KMS-11 (cell line): ENCODE measurements at regions not wholly inside any gene's neighbourhood (a gene's known extent, or its start where the extent isn't known, plus 50 kb on each side); places are given as distances from the start of the nearest gene placed in this dataset.

Experiments
- H2AFZ ChIP-seq: fragments of 200-600 bp; sonication (generic); 2 replicates; pipeline ENCODE4 v1.6.1; 2016; ENCODE audit warnings: antibody characterized with exemption, mixed run types, low read depth
- H3K27ac ChIP-seq: fragments of 200-600 bp; sonication (generic); 2 replicates; pipeline ENCODE4 v1.6.1; 2016; ENCODE audit warnings: mild to moderate bottlenecking, mixed run types
- H3K27me3 ChIP-seq: fragments of 200-600 bp; sonication (generic); 2 replicates; pipeline ENCODE4 v1.6.1; 2017; ENCODE audit warnings: mild to moderate bottlenecking, low read depth, mixed run types, moderate library complexity; ENCODE audit not compliant: insufficient read depth
- H3K36me3 ChIP-seq: fragments of 200-600 bp; sonication (generic); 2 replicates; pipeline ENCODE4 v1.6.1; 2017; ENCODE audit warnings: mild to moderate bottlenecking, mixed run types; ENCODE audit not compliant: insufficient read depth
- H3K4me1 ChIP-seq: fragments of 200-600 bp; sonication (generic); 2 replicates; pipeline ENCODE4 v1.6.1; 2016; ENCODE audit warnings: mild to moderate bottlenecking, low read depth, mixed run types; ENCODE audit not compliant: poor library complexity, severe bottlenecking
- H3K4me2 ChIP-seq: fragments of 200-600 bp; sonication (generic); 2 replicates; pipeline ENCODE4 v1.7.0; 2016; ENCODE audit warnings: mild to moderate bottlenecking, mixed run types
- H3K4me3 ChIP-seq: fragments of 200-600 bp; sonication (generic); IDR thresholded peaks from 2 replicates; pipeline ENCODE4 v1.6.1; 2017; ENCODE audit warnings: low read depth, low read length, mixed read lengths; ENCODE audit not compliant: insufficient read depth
- H3K79me2 ChIP-seq: fragments of 200-600 bp; sonication (generic); 2 replicates; pipeline ENCODE4 v1.6.1; 2016; ENCODE audit warnings: low read depth, mixed run types; ENCODE audit not compliant: insufficient read depth
- H3K9ac ChIP-seq: fragments of 200-600 bp; sonication (generic); 2 replicates; pipeline ENCODE4 v1.6.1; 2016; ENCODE audit warnings: mild to moderate bottlenecking, mixed run types
- H4K20me1 ChIP-seq: fragments of 200-600 bp; sonication (generic); 2 replicates; pipeline ENCODE4 v1.6.1; 2016; ENCODE audit warnings: mild to moderate bottlenecking, mixed run types; ENCODE audit not compliant: insufficient read depth
- CTCF ChIP-seq: fragments of 200-600 bp; sonication (generic); conservative IDR thresholded peaks from 2 replicates; pipeline ENCODE4 v1.6.1; 2017; ENCODE audit warnings: low read depth, mild to moderate bottlenecking, antibody characterized with exemption, low read length, moderate library complexity, mixed read lengths

GRCh38 chr5:92092239-92092638, 709.1 kb upstream of the ARRDC3 start:
- H3K4me3 ChIP-seq = no peak overlapping the region
- H3K36me3 ChIP-seq = no peaks in the 10 kb centered on the region
- H3K4me1 ChIP-seq = no peaks in the 10 kb centered on the region
- no peaks in the 10 kb centered on the region for H3K79me2 ChIP-seq
- H3K9ac ChIP-seq = no peak overlapping the region
- H4K20me1 ChIP-seq = no peaks in the 10 kb centered on the region
- H2AFZ ChIP-seq = no peak overlapping the region
- no peak overlapping the region for H3K4me2 ChIP-seq
- no peak for TF ChIP-seq CTCF
- H3K27me3 ChIP-seq = no peaks in the 10 kb centered on the region
- H3K27ac ChIP-seq = no peak overlapping the region

- Histone ChIP-seq H4K20me1 (no peaks in the 10 kb centered on the region), H3K4me2 (no peak overlapping the region), H3K79me2 (no peaks in the 10 kb centered on the region), H3K27me3 (no peaks in the 10 kb centered on the region), H3K4me3 (no peak overlapping the region), H3K9ac (no peak overlapping the region), H3K36me3 (no peaks in the 10 kb centered on the region), H2AFZ (no peak overlapping the region), H3K27ac (no peak overlapping the region), H3K4me1 (no peaks in the 10 kb centered on the region)
- no peak for TF ChIP-seq CTCF
Observed at GRCh38 chr5:92086059-92086811, 703.1 kb upstream of the ARRDC3 start.

- Histone ChIP-seq H3K4me1 (no peaks in the 10 kb centered on the region), H3K27me3 (no peaks in the 10 kb centered on the region), H2AFZ (peak overlapping the region; percentile 18; the same call in 1 of the 2 replicates), H3K4me2 (0 out of 2 replicates have a peak overlapping the region, but pooled peaks have one; percentile 11), H4K20me1 (no peaks in the 10 kb centered on the region), H3K36me3 (no peaks in the 10 kb centered on the region), H3K9ac (no peak overlapping the region), H3K79me2 (no peaks in the 10 kb centered on the region), H3K27ac (no peak overlapping the region), H3K4me3 (no peak overlapping the region)
- no peak for TF ChIP-seq CTCF
Observed at GRCh38 chr5:92081958-92082712, 699.0 kb upstream of the ARRDC3 start.

DNA sequence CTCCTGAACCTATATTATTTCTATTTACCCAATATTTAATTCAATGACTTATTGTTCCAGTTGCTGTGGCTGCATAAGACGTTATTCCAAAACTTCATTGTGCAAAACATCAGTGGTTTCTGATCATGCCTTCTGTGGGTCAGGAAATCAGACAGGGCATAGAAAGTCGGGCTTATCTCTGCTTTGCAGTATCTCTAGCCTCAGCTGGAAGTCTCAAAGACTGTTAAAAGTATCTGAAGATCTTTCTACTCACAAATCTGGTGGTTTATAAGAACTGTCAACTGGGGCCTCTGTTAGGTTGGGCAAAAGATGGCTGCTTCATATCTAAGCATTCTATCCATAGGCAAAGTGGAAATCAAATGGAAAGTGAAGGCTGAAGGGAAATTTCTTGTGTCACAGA, 687.7 kb upstream of the ARRDC3 start:
- Histone ChIP-seq H3K79me2 (no peaks in the 10 kb centered on the region), H2AFZ (no peak overlapping the region), H3K4me2 (no peak overlapping the region), H3K4me3 (no peak overlapping the region), H3K9ac (no peak overlapping the region), H3K27me3 (no peaks in the 10 kb centered on the region), H3K27ac (no peak overlapping the region), H3K36me3 (no peaks in the 10 kb centered on the region), H4K20me1 (no peaks in the 10 kb centered on the region), H3K4me1 (no peaks in the 10 kb centered on the region)
- TF ChIP-seq CTCF = no peak
